Activated CD4-positive, alpha-beta T cell treated with anti-CD3 and anti-CD28 coated beads for 36 hours (primary cell): ENCODE measurements at regions not wholly inside any gene's neighbourhood (a gene's known extent, or its start where the extent isn't known, plus 50 kb on each side); places are given as distances from the start of the nearest gene placed in this dataset.

Experiments
- ATAC-seq: fragments of 200-7000 bp; cut with Tn5 transposase; one replicate; pipeline ENCODE4 v1.10.0; 2021; ENCODE audit warnings: mild to moderate bottlenecking, moderate library complexity
- CTCF ChIA-PET: fragments of 350-600 bp; sonication (Branson Sonifier 250); formaldehyde crosslinking; loops from one replicate; lab custom pipeline; 2021; ENCODE audit warnings: antibody characterized with exemption; lab: Charles Lee
- POLR2A ChIA-PET: fragments of 350-600 bp; sonication (Branson Sonifier 250); formaldehyde crosslinking; loops from one replicate; lab custom pipeline; 2021; ENCODE audit warnings: antibody characterized with exemption, inconsistent platforms; lab: Charles Lee
- DNase-seq: peaks from one replicate; pipeline ENCODE4 v3.0.0-alpha.2; 2020
- H3K27ac Mint-ChIP-seq: one replicate; pipeline ENCODE4 v1.8.0; 2021; ENCODE audit warnings: mixed read lengths
- H3K27me3 Mint-ChIP-seq: one replicate; pipeline ENCODE4 v1.8.0; 2021; ENCODE audit warnings: mixed read lengths
- H3K36me3 Mint-ChIP-seq: one replicate; pipeline ENCODE4 v1.8.0; 2021; ENCODE audit warnings: low read depth, mixed read lengths
- H3K4me1 Mint-ChIP-seq: one replicate; pipeline ENCODE4 v1.8.0; 2021; ENCODE audit warnings: mixed read lengths
- H3K4me3 Mint-ChIP-seq: one replicate; pipeline ENCODE4 v1.8.0; 2021; ENCODE audit warnings: mild to moderate bottlenecking, moderate library complexity, mixed read lengths
- H3K9me3 Mint-ChIP-seq: one replicate; pipeline ENCODE4 v1.8.0; 2021; ENCODE audit warnings: low read depth, mixed read lengths
- intact Hi-C, 2 experiments: fragments of 100-400 bp; cut with DNase I in 1 of 2; cut with micrococcal nuclease in 1 of 2; formaldehyde crosslinking; loops; one replicate each; pipeline versions ENCODE4 v1.14.2 to v1.15.1; 2022 to 2024; cut with DNase I, micrococcal nuclease

DNA sequence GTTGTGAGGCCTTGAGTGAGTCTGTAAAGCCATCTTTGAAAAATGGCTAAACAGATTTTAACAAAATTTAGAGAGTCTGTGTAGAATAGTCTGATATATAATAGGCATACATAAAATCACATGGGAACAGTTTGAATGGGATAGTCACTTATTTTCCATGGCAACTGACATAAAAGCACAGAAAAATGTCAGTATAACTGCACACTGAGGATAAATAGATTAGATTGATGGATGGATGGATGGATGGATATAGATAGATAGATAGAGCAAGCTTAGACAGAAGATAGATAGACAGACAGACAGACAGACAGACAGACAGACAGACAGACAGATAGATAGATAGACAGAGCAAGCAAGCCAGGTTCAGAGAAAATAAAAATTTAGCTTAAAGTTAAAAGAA lies 660.2 kb upstream of the API5 start:
- DNase-seq (no peak), ATAC-seq (no peak)
- no peaks in the 10 kb centered on the region for H3K27me3 Mint-ChIP-seq
- no peak overlapping the region for H3K27ac Mint-ChIP-seq
- ChIA-PET CTCF (interaction anchor here (1.3 kb wide), 1 partner anchor 58 kb away, joined by 3 read pairs; no protein-coding TSS in a partner anchor), POLR2A (interaction anchor here (0.6 kb wide), 1 partner anchor 91 kb away, joined by 3 read pairs; no protein-coding TSS in a partner anchor)
- H3K9me3 Mint-ChIP-seq, result peaks cover 7% of the 10 kb centered on the region
- H3K36me3 Mint-ChIP-seq, result no peaks in the 10 kb centered on the region
- no peaks in the 10 kb centered on the region for H3K4me1 Mint-ChIP-seq
- intact Hi-C loops, result no loop called here
- no peak overlapping the region for H3K4me3 Mint-ChIP-seq

DNA sequence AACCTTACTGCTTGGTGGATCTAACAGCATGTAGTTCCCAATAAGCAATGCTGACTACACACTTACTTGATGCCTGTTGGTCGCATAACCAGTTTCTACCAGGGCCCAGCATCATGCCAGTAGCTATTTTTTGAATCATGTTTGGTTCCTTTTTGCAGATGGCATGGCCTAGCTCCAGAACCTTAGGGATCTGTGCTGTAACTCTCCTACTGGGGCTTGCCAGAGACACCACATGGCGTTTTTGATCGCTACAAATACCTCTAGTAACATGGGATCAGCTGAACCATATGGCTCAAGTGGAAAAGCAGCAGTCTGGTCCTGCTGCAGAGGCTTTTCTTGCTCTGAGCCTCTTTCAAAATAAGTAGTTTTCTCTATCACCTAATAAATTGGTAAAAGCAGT lies 654.6 kb upstream of the API5 start:
- no peaks in the 10 kb centered on the region for H3K27me3 Mint-ChIP-seq
- H3K4me3 Mint-ChIP-seq, result no peak overlapping the region
- ChIA-PET CTCF (no interaction called here), POLR2A (no interaction called here)
- ATAC-seq, result no peak
- intact Hi-C loops, result no loop called here
- no peaks in the 10 kb centered on the region for H3K36me3 Mint-ChIP-seq
- H3K4me1 Mint-ChIP-seq, result no peaks in the 10 kb centered on the region
- H3K9me3 Mint-ChIP-seq, result peaks cover 3% of the 10 kb centered on the region
- no peak for DNase-seq
- no peak overlapping the region for H3K27ac Mint-ChIP-seq

- no peaks in the 10 kb centered on the region for H3K4me1 Mint-ChIP-seq
- ChIA-PET POLR2A (no interaction called here), CTCF (no interaction called here)
- H3K36me3 Mint-ChIP-seq, result no peaks in the 10 kb centered on the region
- H3K27me3 Mint-ChIP-seq, result no peaks in the 10 kb centered on the region
- ATAC-seq (no peak), DNase-seq (no peak)
- intact Hi-C loops, result no loop called here
- peaks cover 7% of the 10 kb centered on the region for H3K9me3 Mint-ChIP-seq
- H3K4me3 Mint-ChIP-seq, result no peak overlapping the region
- no peak overlapping the region for H3K27ac Mint-ChIP-seq
Observed at GRCh38 chr11:42661942-42662341, 649.9 kb upstream of the API5 start.

DNA sequence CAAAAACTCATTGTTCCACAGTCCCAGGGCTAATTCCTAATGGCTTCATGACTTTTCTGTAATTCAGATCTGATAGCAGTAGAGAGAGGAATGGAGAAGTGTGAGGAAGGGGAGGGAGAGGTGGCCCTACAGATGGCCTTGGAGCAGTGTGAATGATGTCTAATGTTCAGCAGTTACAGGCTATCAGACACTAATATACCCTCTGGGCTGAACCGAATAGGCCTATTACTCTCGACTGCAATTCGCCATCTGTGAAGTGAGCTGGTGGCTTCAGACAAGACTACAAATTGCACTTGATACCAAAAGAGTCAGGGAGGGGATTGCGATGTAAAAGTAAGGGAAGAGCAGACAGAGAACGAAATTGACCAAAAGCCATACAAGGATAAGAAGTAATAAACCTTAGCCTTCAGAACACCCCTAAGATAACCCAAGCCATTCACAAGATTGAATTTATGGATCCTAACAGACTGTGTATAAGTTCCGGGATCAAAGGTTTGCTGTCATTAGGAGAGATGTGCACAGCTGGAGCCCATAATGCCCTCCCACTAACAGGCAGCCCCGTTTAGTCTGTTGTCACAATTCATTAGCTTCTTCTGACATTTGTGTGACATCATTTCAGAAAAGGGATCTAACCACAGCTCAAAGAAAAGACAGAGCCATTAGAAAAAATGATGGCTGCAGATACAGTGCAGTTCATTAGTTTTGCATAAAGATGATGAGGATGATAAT lies 642.4 kb upstream of the API5 start:
- intact Hi-C loops, result no loop called here
- no peaks in the 10 kb centered on the region for H3K36me3 Mint-ChIP-seq
- H3K27ac Mint-ChIP-seq, result no peak overlapping the region
- ChIA-PET CTCF (no interaction called here), POLR2A (no interaction called here)
- DNase-seq, result no peak
- H3K4me1 Mint-ChIP-seq, result no peaks in the 10 kb centered on the region
- no peak overlapping the region for H3K4me3 Mint-ChIP-seq
- peaks cover 24% of the 10 kb centered on the region for H3K9me3 Mint-ChIP-seq
- no peak for ATAC-seq
- no peaks in the 10 kb centered on the region for H3K27me3 Mint-ChIP-seq

- H3K4me1 Mint-ChIP-seq, result no peaks in the 10 kb centered on the region
- DNase-seq, result no peak
- POLR2A ChIA-PET, result no interaction called here
Observed at GRCh38 chr11:42674436-42674835, 637.4 kb upstream of the API5 start.

GRCh38 chr11:42707541-42707940 lies 604.3 kb upstream of the API5 start:
- intact Hi-C loops, result no loop called here

More at GRCh38 chr11:42674436-42674835, 637.4 kb upstream of the API5 start:
- intact Hi-C loops, result no loop called here
- Mint-ChIP-seq H3K9me3 (peaks cover 19% of the 10 kb centered on the region), H3K36me3 (no peaks in the 10 kb centered on the region), H3K27me3 (no peaks in the 10 kb centered on the region), H3K4me3 (no peak overlapping the region), H3K27ac (no peak overlapping the region)
- no peak for ATAC-seq
- CTCF ChIA-PET, result no interaction called here

GRCh38 chr11:42709216-42709615 lies 602.6 kb upstream of the API5 start:
- CTCF ChIA-PET, result no interaction called here
- no peak overlapping the region for H3K4me3 Mint-ChIP-seq
- peaks cover 8% of the 10 kb centered on the region for H3K9me3 Mint-ChIP-seq
- no peaks in the 10 kb centered on the region for H3K36me3 Mint-ChIP-seq
- DNase-seq (no peak), ATAC-seq (no peak)
- POLR2A ChIA-PET, result no interaction called here
- no peaks in the 10 kb centered on the region for H3K4me1 Mint-ChIP-seq
- intact Hi-C loops, result no loop called here
- no peaks in the 10 kb centered on the region for H3K27me3 Mint-ChIP-seq
- H3K27ac Mint-ChIP-seq, result no peak overlapping the region

More at GRCh38 chr11:42707541-42707940, 604.3 kb upstream of the API5 start:
- Mint-ChIP-seq H3K9me3 (peaks cover 8% of the 10 kb centered on the region), H3K4me3 (no peak overlapping the region), H3K36me3 (no peaks in the 10 kb centered on the region), H3K27me3 (no peaks in the 10 kb centered on the region), H3K27ac (no peak overlapping the region), H3K4me1 (no peaks in the 10 kb centered on the region)
- POLR2A ChIA-PET, result no interaction called here
- DNase-seq, result no peak
- ATAC-seq, result no peak
- CTCF ChIA-PET, result no interaction called here

- Mint-ChIP-seq H3K27ac (no peak overlapping the region), H3K27me3 (no peaks in the 10 kb centered on the region), H3K9me3 (peaks cover 13% of the 10 kb centered on the region), H3K4me3 (no peak overlapping the region), H3K36me3 (no peaks in the 10 kb centered on the region), H3K4me1 (no peaks in the 10 kb centered on the region)
- ChIA-PET CTCF (no interaction called here), POLR2A (no interaction called here)
- DNase-seq, result no peak
- intact Hi-C loops, result no loop called here
- no peak for ATAC-seq
Observed at GRCh38 chr11:42713279-42713678, 598.5 kb upstream of the API5 start.

GRCh38 chr11:42713753-42714152 lies 598.0 kb upstream of the API5 start:
- DNase-seq (no peak), ATAC-seq (no peak)
- Mint-ChIP-seq H3K27me3 (no peaks in the 10 kb centered on the region), H3K4me3 (no peak overlapping the region), H3K36me3 (no peaks in the 10 kb centered on the region), H3K27ac (no peak overlapping the region), H3K4me1 (no peaks in the 10 kb centered on the region), H3K9me3 (peaks cover 15% of the 10 kb centered on the region)
- intact Hi-C loops, result no loop called here
- ChIA-PET POLR2A (no interaction called here), CTCF (no interaction called here)

DNA sequence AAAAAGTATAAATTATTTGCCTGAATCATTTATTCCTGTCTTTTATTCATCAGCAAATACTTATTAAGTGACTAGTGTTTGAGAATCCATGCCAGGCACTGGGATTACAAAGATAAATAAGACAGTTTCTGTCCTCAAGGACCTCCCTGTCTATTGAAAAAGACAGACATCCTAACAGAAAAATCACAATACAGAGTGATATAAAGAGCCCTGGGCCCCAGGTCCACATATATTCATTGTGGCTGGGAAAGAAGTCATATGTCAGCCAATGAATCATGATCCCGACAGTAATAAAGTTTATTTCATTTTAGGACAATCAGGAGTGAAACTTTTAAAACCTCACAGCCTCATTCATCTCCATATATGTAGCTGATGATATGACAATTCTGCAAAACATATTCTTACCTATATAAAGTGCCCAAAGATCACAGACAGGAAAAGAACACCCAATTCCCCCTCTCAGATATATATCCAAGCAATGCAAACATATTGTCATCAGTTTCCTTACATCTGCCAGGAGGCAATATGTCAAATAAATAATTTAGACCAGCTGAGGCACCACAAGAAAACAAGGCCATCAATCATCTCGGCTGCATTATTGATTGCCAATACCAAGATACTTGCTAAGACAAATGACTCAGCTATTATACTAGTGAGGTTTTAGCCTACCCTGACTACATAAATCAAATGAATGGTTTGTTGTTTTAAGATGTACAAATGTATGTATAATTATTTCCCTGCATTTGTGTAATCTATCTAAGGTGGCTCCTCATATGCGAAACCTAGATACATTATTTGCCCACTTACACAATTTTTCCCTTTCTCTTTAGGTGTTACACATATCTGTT lies 590.9 kb upstream of the API5 start:
- Mint-ChIP-seq H3K27me3 (no peaks in the 10 kb centered on the region), H3K36me3 (no peaks in the 10 kb centered on the region), H3K4me1 (no peaks in the 10 kb centered on the region), H3K4me3 (no peak overlapping the region), H3K27ac (no peak overlapping the region), H3K9me3 (peaks cover 13% of the 10 kb centered on the region)
- CTCF ChIA-PET, result interaction anchor here (0.6 to 1.2 kb wide), 3 partner anchors 14 to 28 kb away, joined by 3 read pairs; no protein-coding TSS in a partner anchor
- POLR2A ChIA-PET, result no interaction called here
- no peak for DNase-seq
- intact Hi-C loops, result no loop called here
- ATAC-seq, result no peak

DNA sequence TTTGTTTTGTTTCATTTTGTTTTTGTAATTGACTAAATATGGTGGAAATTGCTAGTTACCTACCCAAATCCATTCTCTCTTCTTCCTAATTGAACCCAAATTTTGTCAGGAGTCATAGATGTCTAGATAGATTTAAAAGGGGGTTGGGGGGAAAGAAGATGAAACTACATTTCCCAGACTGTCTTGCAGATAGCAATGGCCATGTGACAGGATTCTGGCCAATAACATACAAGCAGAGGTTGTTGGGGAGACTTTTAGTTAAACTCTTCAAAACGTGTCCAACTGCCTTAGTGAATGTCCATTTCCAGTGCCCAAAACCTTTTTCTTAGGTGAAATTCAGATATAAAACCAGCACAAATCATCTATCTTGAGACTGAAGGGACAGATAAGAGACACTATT lies 583.9 kb upstream of the API5 start:
- DNase-seq (no peak), ATAC-seq (no peak)
- Mint-ChIP-seq H3K27ac (no peak overlapping the region), H3K9me3 (peaks cover 7% of the 10 kb centered on the region), H3K4me1 (no peaks in the 10 kb centered on the region), H3K27me3 (no peaks in the 10 kb centered on the region), H3K4me3 (no peak overlapping the region), H3K36me3 (no peaks in the 10 kb centered on the region)
- CTCF ChIA-PET, result no interaction called here
- intact Hi-C loops, result no loop called here
- POLR2A ChIA-PET, result no interaction called here

GRCh38 chr11:42762348-42762747 lies 549.4 kb upstream of the API5 start:
- no peak for DNase-seq
- no peaks in the 10 kb centered on the region for H3K36me3 Mint-ChIP-seq
- CTCF ChIA-PET, result no interaction called here
- H3K9me3 Mint-ChIP-seq, result peaks cover 1% of the 10 kb centered on the region
- no peak for ATAC-seq
- no peak overlapping the region for H3K4me3 Mint-ChIP-seq
- H3K27me3 Mint-ChIP-seq, result no peaks in the 10 kb centered on the region
- H3K4me1 Mint-ChIP-seq, result no peaks in the 10 kb centered on the region
- no peak overlapping the region for H3K27ac Mint-ChIP-seq
- POLR2A ChIA-PET, result no interaction called here
- intact Hi-C loops, result no loop called here
